ENCODE measurements at regions not wholly inside any gene's neighbourhood (a gene's known extent, or its start where the extent isn't known, plus 50 kb on each side); places are given as distances from the start of the nearest gene placed in this dataset.

DNA sequence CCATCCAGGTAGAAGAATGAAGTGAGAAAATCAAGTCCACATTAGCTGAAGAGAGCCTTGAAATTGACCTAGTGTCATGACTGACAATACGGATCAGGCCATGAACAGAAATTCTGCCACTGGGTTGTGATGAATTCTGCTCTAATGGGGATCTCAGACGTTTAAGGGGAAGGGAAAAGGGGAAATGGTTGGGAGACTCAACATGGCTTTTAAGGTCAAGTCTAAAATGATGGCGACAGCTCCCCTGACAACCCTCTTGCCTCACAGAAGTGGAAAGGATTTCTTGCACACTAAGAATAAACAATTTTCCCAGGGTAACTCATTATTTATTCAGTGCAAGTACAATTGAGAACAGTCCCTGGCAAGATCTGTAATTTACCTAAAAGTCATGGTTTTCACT, 302.5 kb upstream of the ACVR2A start:
- Mint-ChIP-seq H3K27ac (no peak overlapping the region), H3K4me1 (no peaks in the 10 kb centered on the region), H3K4me3 (no peak overlapping the region), H3K36me3 (ENCODE audit: insufficient read depth in 1 of 3, low read depth in 3 of 3) (no peaks in the 10 kb centered on the region; a peak in 1 of 7 replicates), H3K27me3 (ENCODE audit: low read depth) (no peaks in the 10 kb centered on the region; the same call in 1 of the 2 replicates), H3K9me3 (no peaks in the 10 kb centered on the region; a peak in 1 of 5 replicates)
- no peak overlapping the region for H3K18ac ChIP-seq (ENCODE audit: insufficient read length, low read depth, low read length)
- no peak overlapping the region for H4K5ac ChIP-seq (ENCODE audit: insufficient read length, low read depth, low read length)
- H3K23ac ChIP-seq (ENCODE audit: insufficient read length, low read depth, low read length): no peak overlapping the region
- H3K4me1 ChIP-seq (ENCODE audit: insufficient read depth, low read length): no peaks in the 10 kb centered on the region
- WGBS (ENCODE audit: extremely low coverage, insufficient read length, low lambda C conversion rate): no CpG with 5 or more reads among the region's 3 CpGs
- no peak overlapping the region for H2BK15ac ChIP-seq (ENCODE audit: low read depth, low read length)
- no peak overlapping the region for H2BK20ac ChIP-seq (ENCODE audit: low read depth, low read length, poor library complexity, severe bottlenecking)
- no peaks in the 10 kb centered on the region for H3K23me2 ChIP-seq (ENCODE audit: insufficient read length, low read depth, low read length, poor library complexity, severe bottlenecking)
- no peak overlapping the region for H3K4me2 ChIP-seq (ENCODE audit: insufficient read depth, insufficient read length, low read length)
- H3K27ac ChIP-seq (ENCODE audit: insufficient read length, low read depth, low read length): no peak overlapping the region
- no peaks in the 10 kb centered on the region for H4K20me1 ChIP-seq (ENCODE audit: control insufficient read depth, insufficient read depth, insufficient read length)
- no peak for DNase-seq
- H3K27me3 ChIP-seq (ENCODE audit: insufficient read depth, low read length): no peaks in the 10 kb centered on the region
- no peak overlapping the region for H3T11ph ChIP-seq (ENCODE audit: low read length)
- H4K91ac ChIP-seq (ENCODE audit: insufficient read length, low read depth, low read length): no peak overlapping the region
- H3K79me2 ChIP-seq (ENCODE audit: insufficient read depth, low read length): no peaks in the 10 kb centered on the region
- no peak overlapping the region for H3K14ac ChIP-seq (ENCODE audit: insufficient read depth, low read length)
- TF ChIP-seq, protein P1, sequence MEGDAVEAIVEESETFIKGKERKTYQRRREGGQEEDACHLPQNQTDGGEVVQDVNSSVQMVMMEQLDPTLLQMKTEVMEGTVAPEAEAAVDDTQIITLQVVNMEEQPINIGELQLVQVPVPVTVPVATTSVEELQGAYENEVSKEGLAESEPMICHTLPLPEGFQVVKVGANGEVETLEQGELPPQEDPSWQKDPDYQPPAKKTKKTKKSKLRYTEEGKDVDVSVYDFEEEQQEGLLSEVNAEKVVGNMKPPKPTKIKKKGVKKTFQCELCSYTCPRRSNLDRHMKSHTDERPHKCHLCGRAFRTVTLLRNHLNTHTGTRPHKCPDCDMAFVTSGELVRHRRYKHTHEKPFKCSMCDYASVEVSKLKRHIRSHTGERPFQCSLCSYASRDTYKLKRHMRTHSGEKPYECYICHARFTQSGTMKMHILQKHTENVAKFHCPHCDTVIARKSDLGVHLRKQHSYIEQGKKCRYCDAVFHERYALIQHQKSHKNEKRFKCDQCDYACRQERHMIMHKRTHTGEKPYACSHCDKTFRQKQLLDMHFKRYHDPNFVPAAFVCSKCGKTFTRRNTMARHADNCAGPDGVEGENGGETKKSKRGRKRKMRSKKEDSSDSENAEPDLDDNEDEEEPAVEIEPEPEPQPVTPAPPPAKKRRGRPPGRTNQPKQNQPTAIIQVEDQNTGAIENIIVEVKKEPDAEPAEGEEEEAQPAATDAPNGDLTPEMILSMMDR (conservative IDR thresholded peaks at IDR 0.05): no peak
- no peak overlapping the region for H2BK5ac ChIP-seq (ENCODE audit: insufficient read length, low read length)
- no peak overlapping the region for H2AFZ ChIP-seq (ENCODE audit: low read length)
- H2BK12ac ChIP-seq (ENCODE audit: insufficient read length, low read depth, low read length): no peak overlapping the region
- no peak overlapping the region for H3K4ac ChIP-seq (ENCODE audit: low read depth, low read length)
- H3K56ac ChIP-seq (ENCODE audit: insufficient read length, low read depth, low read length): no peak overlapping the region
- H3K9me3 ChIP-seq (ENCODE audit: control insufficient read depth, low read depth, low read length): no peaks in the 10 kb centered on the region
- no peak overlapping the region for H2AK5ac ChIP-seq (ENCODE audit: insufficient read length, low read length)
- no peak overlapping the region for H4K8ac ChIP-seq (replicated peaks; ENCODE audit: insufficient read length, low read depth, low read length)
- no peaks in the 10 kb centered on the region for H3K79me1 ChIP-seq (ENCODE audit: insufficient read depth, low read depth, low read length, poor library complexity, severe bottlenecking)
- H3K9ac ChIP-seq (ENCODE audit: extremely low read depth, insufficient read length, low read length): no peak overlapping the region
- no peak overlapping the region for H2BK120ac ChIP-seq (ENCODE audit: low read depth, low read length, poor library complexity, severe bottlenecking)
